ENCODE measurements at regions not wholly inside any gene's neighbourhood (a gene's known extent, or its start where the extent isn't known, plus 50 kb on each side); places are given as distances from the start of the nearest gene placed in this dataset.

DNA sequence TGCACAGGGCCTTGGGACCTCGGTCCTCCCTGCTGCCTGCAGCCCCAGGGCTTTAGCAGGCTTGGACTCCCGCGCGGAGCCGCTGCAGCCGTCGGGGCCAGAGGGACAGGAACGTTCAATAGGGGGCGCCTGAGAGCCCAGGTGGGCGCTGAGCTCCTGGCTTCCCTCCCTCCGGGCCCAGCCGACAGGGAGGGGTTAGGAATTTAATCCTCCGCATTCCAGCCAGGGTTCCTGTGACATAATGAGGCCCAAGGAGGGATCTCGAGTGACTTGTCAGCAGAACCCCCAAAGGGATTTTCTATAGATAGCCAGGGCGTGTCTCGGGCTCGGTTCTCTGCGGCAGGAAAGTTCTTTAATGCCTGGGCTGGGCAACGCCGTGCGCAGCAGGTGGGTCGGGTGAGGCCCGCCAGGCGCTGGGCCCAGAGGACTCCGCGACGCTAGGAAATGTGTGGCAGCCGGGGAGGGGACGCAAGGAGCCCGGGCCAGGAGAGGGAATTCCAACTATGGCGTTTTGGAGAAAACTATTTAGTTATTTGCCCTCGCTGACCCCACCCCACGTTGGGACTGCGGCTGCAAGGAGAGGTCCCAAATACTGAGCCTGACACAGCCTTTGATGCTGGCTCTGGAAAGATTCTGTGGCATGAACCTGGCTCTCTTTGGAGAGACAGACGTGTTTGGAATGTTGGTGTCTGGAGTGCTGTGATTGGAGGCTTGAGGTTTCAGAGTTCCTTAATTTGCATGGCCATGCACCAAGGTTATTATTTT, 285.2 kb upstream of the GATB start:
- no peak overlapping the region for H3K27ac Mint-ChIP-seq (ENCODE audit: low read depth, unreplicated experiment)
- no peaks in the 10 kb centered on the region for H3K4me1 Mint-ChIP-seq (ENCODE audit: insufficient read depth, unreplicated experiment)
- ChIA-PET CTCF (no interaction called here), POLR2A (no interaction called here)
- no TSS peak for BruUV-seq (replicated peaks)
- H3K36me3 Mint-ChIP-seq (ENCODE audit: insufficient read depth, unreplicated experiment), result no peaks in the 10 kb centered on the region
- no peaks in the 10 kb centered on the region for H3K27me3 Mint-ChIP-seq (ENCODE audit: insufficient read depth, unreplicated experiment)
- no peak overlapping the region for H3K4me3 Mint-ChIP-seq (ENCODE audit: unreplicated experiment)
- TF ChIP-seq, protein P1, sequence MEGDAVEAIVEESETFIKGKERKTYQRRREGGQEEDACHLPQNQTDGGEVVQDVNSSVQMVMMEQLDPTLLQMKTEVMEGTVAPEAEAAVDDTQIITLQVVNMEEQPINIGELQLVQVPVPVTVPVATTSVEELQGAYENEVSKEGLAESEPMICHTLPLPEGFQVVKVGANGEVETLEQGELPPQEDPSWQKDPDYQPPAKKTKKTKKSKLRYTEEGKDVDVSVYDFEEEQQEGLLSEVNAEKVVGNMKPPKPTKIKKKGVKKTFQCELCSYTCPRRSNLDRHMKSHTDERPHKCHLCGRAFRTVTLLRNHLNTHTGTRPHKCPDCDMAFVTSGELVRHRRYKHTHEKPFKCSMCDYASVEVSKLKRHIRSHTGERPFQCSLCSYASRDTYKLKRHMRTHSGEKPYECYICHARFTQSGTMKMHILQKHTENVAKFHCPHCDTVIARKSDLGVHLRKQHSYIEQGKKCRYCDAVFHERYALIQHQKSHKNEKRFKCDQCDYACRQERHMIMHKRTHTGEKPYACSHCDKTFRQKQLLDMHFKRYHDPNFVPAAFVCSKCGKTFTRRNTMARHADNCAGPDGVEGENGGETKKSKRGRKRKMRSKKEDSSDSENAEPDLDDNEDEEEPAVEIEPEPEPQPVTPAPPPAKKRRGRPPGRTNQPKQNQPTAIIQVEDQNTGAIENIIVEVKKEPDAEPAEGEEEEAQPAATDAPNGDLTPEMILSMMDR (IDR thresholded peaks at IDR 0.05; ENCODE audit: unreplicated experiment), result peak; percentile 20
- H3K9me3 Mint-ChIP-seq (ENCODE audit: unreplicated experiment), result peaks cover 7% of the 10 kb centered on the region
- intact Hi-C loops (cut with micrococcal nuclease), result loop anchor here (10.0 kb wide), 1 partner anchor 109 kb away; no protein-coding TSS in a partner anchor
- no peak for DNase-seq (ENCODE audit: unreplicated experiment)

DNA sequence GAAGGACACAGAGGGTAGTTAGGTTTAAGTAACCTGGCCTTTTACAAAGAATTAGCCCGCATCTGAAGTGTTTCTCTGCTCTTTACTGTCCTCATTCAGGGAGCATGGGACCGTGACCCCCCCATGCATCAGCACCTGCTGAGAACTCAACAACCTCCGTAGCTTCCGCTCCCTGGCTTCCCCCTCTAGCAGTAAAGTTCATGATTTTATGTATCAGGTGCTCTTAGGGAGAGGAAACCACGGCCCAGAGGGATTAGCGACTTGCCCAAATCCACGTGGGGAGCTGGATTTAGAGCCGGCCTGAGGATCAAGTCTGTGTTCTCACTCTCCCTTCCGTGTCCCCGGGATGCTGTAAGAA, 284.6 kb upstream of the GATB start:
- intact Hi-C loops (cut with micrococcal nuclease), result loop anchor here (10.0 kb wide), 1 partner anchor 109 kb away; no protein-coding TSS in a partner anchor
- DNase-seq (ENCODE audit: unreplicated experiment), result no peak
- Mint-ChIP-seq H3K27ac (ENCODE audit: low read depth, unreplicated experiment) (no peak overlapping the region), H3K27me3 (ENCODE audit: insufficient read depth, unreplicated experiment) (no peaks in the 10 kb centered on the region), H3K4me3 (ENCODE audit: unreplicated experiment) (no peak overlapping the region), H3K4me1 (ENCODE audit: insufficient read depth, unreplicated experiment) (no peaks in the 10 kb centered on the region), H3K9me3 (ENCODE audit: unreplicated experiment) (peaks cover 7% of the 10 kb centered on the region), H3K36me3 (ENCODE audit: insufficient read depth, unreplicated experiment) (no peaks in the 10 kb centered on the region)
- POLR2A ChIA-PET, result no interaction called here
- TF ChIP-seq, protein P1 (IDR thresholded peaks at IDR 0.05; ENCODE audit: unreplicated experiment), result no peak
- CTCF ChIA-PET, result no interaction called here
- no TSS peak for BruUV-seq (replicated peaks)

DNA sequence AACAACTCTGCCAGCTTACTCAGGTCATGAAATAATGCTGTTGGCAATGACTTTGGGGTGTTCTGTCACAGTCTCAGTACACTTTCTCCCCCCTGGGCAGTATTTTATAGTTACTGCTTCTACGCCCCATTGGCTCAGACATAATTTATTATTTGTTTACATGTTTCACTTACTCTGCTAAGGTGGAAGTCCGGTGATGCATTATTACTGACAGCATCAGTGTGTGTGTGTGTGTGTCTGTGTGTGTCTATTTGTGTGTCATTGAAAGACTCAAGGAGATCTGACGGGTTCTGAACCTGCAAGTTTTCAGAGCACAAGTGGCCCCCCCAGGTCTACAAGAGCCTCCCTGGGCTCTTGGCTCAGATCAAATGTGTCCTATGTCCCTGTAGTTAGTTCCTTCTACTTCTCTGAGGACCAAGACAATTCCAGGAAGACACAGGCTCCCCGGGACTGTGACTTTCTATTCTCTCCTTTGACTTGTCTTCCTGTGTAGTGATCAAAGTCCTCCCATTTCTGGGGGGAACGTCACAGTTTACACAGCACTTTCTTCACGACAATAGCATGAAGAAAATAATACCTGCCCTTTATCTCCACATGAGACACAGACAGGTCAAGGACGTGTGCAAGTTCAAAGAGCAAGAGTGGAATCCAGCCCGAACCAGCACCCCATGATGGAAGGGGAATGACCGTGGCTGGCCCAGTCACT, 283.7 kb upstream of the GATB start:
- TF ChIP-seq, protein P1 (IDR thresholded peaks at IDR 0.05; ENCODE audit: unreplicated experiment), result no peak
- Mint-ChIP-seq H3K9me3 (ENCODE audit: unreplicated experiment) (peaks cover 4% of the 10 kb centered on the region), H3K27me3 (ENCODE audit: insufficient read depth, unreplicated experiment) (no peaks in the 10 kb centered on the region), H3K4me3 (ENCODE audit: unreplicated experiment) (no peak overlapping the region), H3K27ac (ENCODE audit: low read depth, unreplicated experiment) (no peak overlapping the region), H3K36me3 (ENCODE audit: insufficient read depth, unreplicated experiment) (no peaks in the 10 kb centered on the region), H3K4me1 (ENCODE audit: insufficient read depth, unreplicated experiment) (no peaks in the 10 kb centered on the region)
- no TSS peak for BruUV-seq (replicated peaks)
- POLR2A ChIA-PET, result no interaction called here
- no peak for DNase-seq (ENCODE audit: unreplicated experiment)
- CTCF ChIA-PET, result interaction anchor here (0.7 kb wide), 1 partner anchor 265 kb away, joined by 4 read pairs; no protein-coding TSS in a partner anchor
- intact Hi-C loops (cut with micrococcal nuclease), result loop anchor here (10.0 kb wide), 1 partner anchor 110 kb away; no protein-coding TSS in a partner anchor

DNA sequence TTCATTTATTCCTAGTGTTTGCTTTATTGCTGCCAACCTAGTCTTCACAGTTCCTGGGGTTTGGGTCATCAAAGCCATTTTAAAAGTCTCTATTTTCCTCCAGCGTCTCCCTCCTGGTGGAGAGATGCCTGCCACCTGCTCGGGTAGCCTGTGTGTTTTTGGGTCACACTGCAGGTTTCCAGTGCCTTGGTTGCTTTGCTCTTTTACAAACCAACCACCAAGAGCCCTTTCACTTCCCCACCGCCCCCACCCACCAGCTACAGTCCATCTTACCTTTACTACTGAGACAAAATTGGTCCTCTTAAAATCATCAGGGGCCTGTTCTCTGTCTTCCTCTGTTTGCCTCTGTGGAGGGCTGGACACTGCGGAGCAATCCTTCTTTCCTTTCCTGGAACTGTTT, 280.5 kb upstream of the GATB start:
- POLR2A ChIA-PET, result no interaction called here
- no peaks in the 10 kb centered on the region for H3K27me3 Mint-ChIP-seq (ENCODE audit: insufficient read depth, unreplicated experiment)
- intact Hi-C loops (cut with micrococcal nuclease), result loop anchor here (10.0 kb wide), 1 partner anchor 114 kb away; no protein-coding TSS in a partner anchor
- TF ChIP-seq, protein P1 (IDR thresholded peaks at IDR 0.05; ENCODE audit: unreplicated experiment), result no peak
- DNase-seq (ENCODE audit: unreplicated experiment), result no peak
- H3K4me3 Mint-ChIP-seq (ENCODE audit: unreplicated experiment), result no peak overlapping the region
- no peaks in the 10 kb centered on the region for H3K4me1 Mint-ChIP-seq (ENCODE audit: insufficient read depth, unreplicated experiment)
- BruUV-seq (replicated peaks), result no TSS peak
- H3K27ac Mint-ChIP-seq (ENCODE audit: low read depth, unreplicated experiment), result no peak overlapping the region
- no peaks in the 10 kb centered on the region for H3K36me3 Mint-ChIP-seq (ENCODE audit: insufficient read depth, unreplicated experiment)
- CTCF ChIA-PET, result interaction anchor here (0.7 to 0.8 kb wide), 2 partner anchors 127 to 585 kb away, joined by 4 read pairs; no protein-coding TSS in a partner anchor
- H3K9me3 Mint-ChIP-seq (ENCODE audit: unreplicated experiment), result no peaks in the 10 kb centered on the region

All from MCF 10A (cell line).